Panc1 (cell line): ENCODE measurements at regions not wholly inside any gene's neighbourhood (a gene's known extent, or its start where the extent isn't known, plus 50 kb on each side); places are given as distances from the start of the nearest gene placed in this dataset.

ENCODE experiments used
- ATAC-seq: fragments of 200-7000 bp; cut with Tn5 transposase; 2 replicates; pipeline ENCODE4 v1.9.1; 2020; ENCODE audit warnings: mild to moderate bottlenecking, moderate library complexity
- BruUV-seq: library from RNA; stranded (reverse); fragments of 400-500 nt; replicated peaks from 2 replicates; lab custom pipeline; 2021; lab: Mats Ljungman, UMichigan
- CTCF ChIA-PET: fragments of 300-600 bp; sonication (Branson Sonifier 250); formaldehyde crosslinking; loops from one replicate; lab custom pipeline; 2022; ENCODE audit warnings: antibody characterized with exemption; lab: Charles Lee
- POLR2A ChIA-PET: fragments of 300-600 bp; sonication (Branson Sonifier 250); formaldehyde crosslinking; loops from one replicate; lab custom pipeline; 2022; ENCODE audit warnings: antibody characterized with exemption; lab: Charles Lee
- DNase-seq: peaks from one replicate; pipeline ENCODE4 v3.0.0-alpha.2; 2010; ENCODE audit warnings: low read depth, low spot score
- H3K27ac ChIP-seq: 2 replicates; pipeline ENCODE4 v1.5.1; 2011; ENCODE audit warnings: mild to moderate bottlenecking, low read length, inconsistent platforms
- H3K27me3 ChIP-seq: fragments of 200-500 bp; sonication (Bioruptor generic); 2 replicates; pipeline ENCODE4 v1.6.0; 2014; ENCODE audit warnings: low read length, inconsistent platforms; ENCODE audit not compliant: control insufficient read depth, insufficient read depth
- H3K36me3 ChIP-seq: fragments of 200-500 bp; sonication (Bioruptor generic); 2 replicates; pipeline ENCODE4 v1.5.1; 2014; ENCODE audit warnings: inconsistent platforms, mild to moderate bottlenecking, low read length, moderate library complexity; ENCODE audit not compliant: control insufficient read depth, insufficient read depth
- H3K4me1 ChIP-seq: 2 replicates; pipeline ENCODE4 v1.5.1; 2011; ENCODE audit warnings: inconsistent platforms, mild to moderate bottlenecking, low read length, moderate library complexity; ENCODE audit not compliant: control insufficient read depth, insufficient read depth
- H3K4me3 ChIP-seq, 2 experiments: 2 replicates each; pipeline ENCODE4 v1.5.1; 2011 to 2012; ENCODE audit warnings: low read depth in 2 of 2, low read length in 2 of 2, mild to moderate bottlenecking in 2 of 2, inconsistent platforms in 1 of 2, moderate library complexity in 1 of 2
- H3K9me3 ChIP-seq: fragments of 200-500 bp; sonication (Bioruptor generic); 2 replicates; pipeline ENCODE4 v1.5.1; 2014; ENCODE audit warnings: low read depth, mild to moderate bottlenecking, inconsistent platforms, low read length, moderate library complexity; ENCODE audit not compliant: control insufficient read depth, insufficient read depth
- CTCF ChIP-seq: fragments of 450-650 bp; IDR thresholded peaks from 2 replicates; pipeline ENCODE4 v1.5.1; 2017; ENCODE audit warnings: mild to moderate bottlenecking
- POLR2AphosphoS5 ChIP-seq: IDR thresholded peaks from 2 replicates; pipeline ENCODE4 v1.6.1; 2012; ENCODE audit warnings: mild to moderate bottlenecking, low read depth, low read length, moderate library complexity
- REST ChIP-seq, 2 experiments: IDR thresholded peaks; 2 replicates each; pipeline ENCODE4 v1.6.1; 2011 to 2012; ENCODE audit warnings: low read depth in 2 of 2, control low read depth in 1 of 2, low read length in 1 of 2, mild to moderate bottlenecking in 1 of 2, moderate library complexity in 1 of 2; ENCODE audit not compliant: insufficient read depth in 1 of 2
- SIN3A ChIP-seq: IDR thresholded peaks from 2 replicates; pipeline ENCODE4 v1.6.1; 2012; ENCODE audit warnings: low read depth, mild to moderate bottlenecking, low read length, moderate library complexity, borderline replicate concordance; ENCODE audit not compliant: insufficient read depth
- TCF7L2 ChIP-seq: IDR thresholded peaks from 2 replicates; pipeline ENCODE4 v1.6.1; 2011; ENCODE audit warnings: mild to moderate bottlenecking, low read depth, low read length, inconsistent platforms
- in situ Hi-C: cut with HindIII; loops from 2 replicates; pipeline ENCODE4 v1.10.0; 2016; ENCODE audit warnings: low sequenced_read_pairs, low pct_unique_long_range_greater_than_20kb
- intact Hi-C: fragments of 100-400 bp; cut with micrococcal nuclease; formaldehyde crosslinking; loops from one replicate; pipeline ENCODE4 v1.10.0; 2022; ENCODE audit not compliant: unreplicated experiment

GRCh38 chr9:110059461-110059860 is 148.5 kb downstream of the C9orf152 start:
- ChIA-PET CTCF (no interaction called here), POLR2A (no interaction called here)
- H3K36me3 ChIP-seq: no peaks in the 10 kb centered on the region
- H3K4me1 ChIP-seq: no peaks in the 10 kb centered on the region
- in situ Hi-C loops (no loop called here), intact Hi-C loops (no loop called here)
- TF ChIP-seq SIN3A (no peak), REST (IDR thresholded peaks at IDR 0.05; ENCODE audit: insufficient read depth in 1 of 2, low read depth in 2 of 2, low read length in 1 of 2) (no peak), POLR2AphosphoS5 (no peak), CTCF (no peak), TCF7L2 (no peak)
- H3K27ac ChIP-seq: no peak overlapping the region
- no peak overlapping the region for H3K4me3 ChIP-seq
- H3K9me3 ChIP-seq: no peaks in the 10 kb centered on the region
- DNase-seq: no peak
- H3K27me3 ChIP-seq: no peaks in the 10 kb centered on the region
- ATAC-seq: no peak
- BruUV-seq: no TSS peak

GRCh38 chr9:110064803-110065202 is 143.2 kb downstream of the C9orf152 start:
- no TSS peak for BruUV-seq
- ChIA-PET CTCF (no interaction called here), POLR2A (no interaction called here)
- H3K9me3 ChIP-seq: no peaks in the 10 kb centered on the region
- TF ChIP-seq REST (IDR thresholded peaks at IDR 0.05; ENCODE audit: insufficient read depth in 1 of 2, low read depth in 2 of 2, low read length in 1 of 2) (no peak), CTCF (no peak), POLR2AphosphoS5 (no peak), TCF7L2 (no peak), SIN3A (no peak)
- H3K27me3 ChIP-seq: no peaks in the 10 kb centered on the region
- no peaks in the 10 kb centered on the region for H3K36me3 ChIP-seq
- no peak overlapping the region for H3K27ac ChIP-seq
- in situ Hi-C loops (no loop called here), intact Hi-C loops (no loop called here)
- no peak overlapping the region for H3K4me3 ChIP-seq
- no peaks in the 10 kb centered on the region; the same call in 1 of the 2 replicates for H3K4me1 ChIP-seq
- ATAC-seq: no peak
- DNase-seq: no peak
